Astrocyte of the cerebellum (primary cell): ENCODE measurements at regions not wholly inside any gene's neighbourhood (a gene's known extent, or its start where the extent isn't known, plus 50 kb on each side); places are given as distances from the start of the nearest gene placed in this dataset.

Source experiments
- DNase-seq: peaks from one replicate; pipeline ENCODE4 v3.0.0-alpha.2; 2011; ENCODE audit warnings: low read depth
- H3K4me3 ChIP-seq: 2 replicates; pipeline ENCODE4 v1.5.1; 2011; ENCODE audit warnings: mild to moderate bottlenecking, low read depth, low read length, moderate library complexity
- in situ Hi-C: cut with HindIII; loops from 2 replicates; pipeline ENCODE4 v1.10.0; 2017; ENCODE audit warnings: low sequenced_read_pairs
- TF ChIP-seq, protein P1 (sequence below): IDR thresholded peaks from 2 replicates; pipeline ENCODE4 v1.5.1; 2012; ENCODE audit warnings: low read length, low read depth, moderate library complexity, mild to moderate bottlenecking; ENCODE audit errors: missing control alignments

DNA sequence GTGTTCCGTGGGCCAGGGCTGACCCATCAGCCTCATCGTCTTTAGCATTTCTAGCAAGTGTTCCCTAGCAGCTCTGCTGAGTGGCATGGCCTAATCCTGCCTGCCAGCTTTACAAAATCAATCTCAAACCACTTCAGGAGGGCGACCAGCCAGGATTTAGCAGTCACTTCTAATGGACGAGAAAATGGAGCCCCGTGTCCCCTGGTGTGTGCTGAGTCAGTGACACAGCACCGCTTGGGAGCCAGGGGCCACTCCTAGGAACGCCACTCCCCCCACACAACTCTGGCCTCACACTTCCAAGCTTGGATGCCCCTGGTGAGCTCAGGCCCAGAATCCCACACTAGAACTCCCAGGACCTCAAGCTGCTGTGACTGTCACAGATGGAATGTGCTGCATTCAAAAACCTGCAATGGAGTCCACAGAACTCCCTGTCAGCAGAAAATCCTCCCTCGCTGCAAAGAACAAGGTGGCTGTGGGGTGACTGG lies 311.2 kb upstream of the GATB start:
- in situ Hi-C loops = no loop called here
- TF ChIP-seq, protein P1, sequence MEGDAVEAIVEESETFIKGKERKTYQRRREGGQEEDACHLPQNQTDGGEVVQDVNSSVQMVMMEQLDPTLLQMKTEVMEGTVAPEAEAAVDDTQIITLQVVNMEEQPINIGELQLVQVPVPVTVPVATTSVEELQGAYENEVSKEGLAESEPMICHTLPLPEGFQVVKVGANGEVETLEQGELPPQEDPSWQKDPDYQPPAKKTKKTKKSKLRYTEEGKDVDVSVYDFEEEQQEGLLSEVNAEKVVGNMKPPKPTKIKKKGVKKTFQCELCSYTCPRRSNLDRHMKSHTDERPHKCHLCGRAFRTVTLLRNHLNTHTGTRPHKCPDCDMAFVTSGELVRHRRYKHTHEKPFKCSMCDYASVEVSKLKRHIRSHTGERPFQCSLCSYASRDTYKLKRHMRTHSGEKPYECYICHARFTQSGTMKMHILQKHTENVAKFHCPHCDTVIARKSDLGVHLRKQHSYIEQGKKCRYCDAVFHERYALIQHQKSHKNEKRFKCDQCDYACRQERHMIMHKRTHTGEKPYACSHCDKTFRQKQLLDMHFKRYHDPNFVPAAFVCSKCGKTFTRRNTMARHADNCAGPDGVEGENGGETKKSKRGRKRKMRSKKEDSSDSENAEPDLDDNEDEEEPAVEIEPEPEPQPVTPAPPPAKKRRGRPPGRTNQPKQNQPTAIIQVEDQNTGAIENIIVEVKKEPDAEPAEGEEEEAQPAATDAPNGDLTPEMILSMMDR = no peak
- no peak overlapping the region for H3K4me3 ChIP-seq
- DNase-seq = no peak

DNA sequence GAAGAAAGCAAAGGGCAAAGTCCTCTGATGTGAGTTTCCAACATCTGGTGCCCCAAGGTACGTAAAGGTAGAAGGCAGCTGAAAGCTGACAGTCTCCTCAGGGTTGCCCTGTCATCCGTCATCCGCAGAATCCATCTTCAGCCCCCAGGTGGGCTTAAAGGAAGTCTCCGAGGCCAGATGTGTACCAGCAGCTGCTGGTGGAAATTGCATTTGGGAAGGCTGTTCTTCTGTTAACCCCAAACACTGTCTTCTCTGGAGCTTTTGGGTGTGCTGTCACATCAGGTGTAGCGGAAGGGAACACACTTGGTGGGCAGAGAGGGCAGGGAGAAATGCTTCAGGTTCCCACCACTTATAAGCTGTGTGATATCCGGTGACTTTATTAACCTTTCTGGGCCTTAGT lies 310.0 kb upstream of the GATB start:
- TF ChIP-seq, protein P1 = no peak
- no peak overlapping the region for H3K4me3 ChIP-seq
- in situ Hi-C loops = no loop called here
- DNase-seq = no peak

DNA sequence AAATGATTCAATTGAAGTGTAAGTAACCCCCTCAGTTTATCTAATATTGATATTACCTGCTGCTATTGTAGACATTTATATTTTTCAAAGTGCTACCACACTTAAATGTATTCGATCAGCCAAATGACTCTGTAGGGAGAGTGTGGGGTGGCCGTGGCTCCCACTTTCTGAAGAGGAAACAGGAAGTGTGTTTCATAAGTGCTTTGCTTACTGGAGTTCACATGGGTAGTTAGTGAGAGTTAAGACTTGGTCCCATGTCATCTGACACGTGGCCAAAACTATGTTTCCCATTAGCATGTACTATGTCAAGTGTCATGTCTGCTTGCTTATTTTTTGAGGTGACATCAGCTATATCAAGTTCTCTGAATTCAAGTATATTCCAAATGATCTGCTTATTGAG lies 308.1 kb upstream of the GATB start:
- TF ChIP-seq, protein P1 = no peak
- no peak overlapping the region for H3K4me3 ChIP-seq
- in situ Hi-C loops = no loop called here
- no peak for DNase-seq

DNA sequence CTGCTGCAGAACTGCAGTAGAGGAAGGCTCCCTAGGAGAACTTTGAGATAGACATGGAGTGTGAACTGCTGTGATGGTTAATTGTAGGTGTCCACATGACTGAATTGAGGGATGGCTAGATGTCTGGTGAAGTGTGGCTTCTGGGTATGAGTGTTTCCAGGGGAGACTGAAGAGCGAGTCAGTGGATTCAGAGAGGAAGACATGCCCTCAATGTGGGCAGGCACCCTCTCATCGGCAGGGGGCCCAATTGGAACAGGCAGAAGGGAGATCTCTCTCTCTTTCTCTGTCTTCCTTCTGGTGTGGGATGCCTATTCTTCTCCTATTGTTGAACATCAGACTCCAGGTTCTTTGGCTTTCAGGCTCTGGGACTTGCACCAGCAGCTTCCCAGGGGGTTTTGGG lies 304.7 kb upstream of the GATB start:
- no peak overlapping the region for H3K4me3 ChIP-seq
- no peak for DNase-seq
- TF ChIP-seq, protein P1 = no peak
- in situ Hi-C loops = no loop called here

DNA sequence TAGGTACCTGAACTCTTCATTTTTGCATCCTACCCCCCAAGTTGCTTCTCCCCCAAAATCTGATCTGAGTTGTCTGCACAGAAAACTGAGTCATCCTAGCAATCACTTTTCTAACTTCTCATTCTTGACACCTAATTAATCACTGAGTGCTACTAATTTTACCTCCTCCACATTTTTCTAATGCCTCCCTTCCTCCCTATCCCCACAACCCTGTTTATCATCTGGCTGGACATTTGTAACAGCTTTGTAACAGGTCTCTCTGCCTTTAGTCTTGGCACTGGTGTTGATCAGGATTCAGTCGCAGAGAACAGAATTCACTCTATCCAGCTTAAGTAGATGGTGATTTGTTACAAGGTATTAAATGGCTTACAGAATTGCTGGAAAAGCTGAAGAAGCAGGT lies 303.9 kb upstream of the GATB start:
- DNase-seq = no peak
- in situ Hi-C loops = no loop called here
- TF ChIP-seq, protein P1 = no peak
- H3K4me3 ChIP-seq = no peak overlapping the region

DNA sequence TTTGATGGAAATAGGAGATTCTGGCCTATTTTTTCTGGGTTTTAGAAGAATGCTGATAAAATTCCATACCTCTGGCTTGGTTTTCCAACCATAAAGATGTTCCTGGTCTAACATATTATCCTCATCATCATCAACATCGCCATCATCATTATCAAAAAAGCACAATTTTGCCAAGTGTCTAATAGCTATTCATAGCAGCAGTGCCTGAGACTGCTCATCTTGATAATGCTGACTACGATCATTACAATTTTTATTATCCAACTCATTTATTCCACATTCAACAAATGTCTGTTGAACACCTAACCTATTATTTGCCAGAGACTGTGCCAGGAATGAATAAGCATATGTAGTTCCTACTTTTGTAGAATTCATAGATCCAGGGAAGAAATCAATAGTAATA lies 303.5 kb upstream of the GATB start:
- TF ChIP-seq, protein P1 = no peak
- in situ Hi-C loops = no loop called here
- no peak for DNase-seq
- no peak overlapping the region for H3K4me3 ChIP-seq
